GM10266 (cell line): ENCODE measurements at regions not wholly inside any gene's neighbourhood (a gene's known extent, or its start where the extent isn't known, plus 50 kb on each side); places are given as distances from the start of the nearest gene placed in this dataset.

Experiments
- DNase-seq: peaks from one replicate; pipeline ENCODE4 v3.0.0; 2012; ENCODE audit errors: extremely low spot score
- TF ChIP-seq, protein P1 (sequence below): IDR thresholded peaks from 2 replicates; pipeline ENCODE4 v1.5.1; 2012; ENCODE audit warnings: mild to moderate bottlenecking, low read depth; ENCODE audit not compliant: control insufficient read depth, insufficient read depth; ENCODE audit errors: missing control alignments

DNA sequence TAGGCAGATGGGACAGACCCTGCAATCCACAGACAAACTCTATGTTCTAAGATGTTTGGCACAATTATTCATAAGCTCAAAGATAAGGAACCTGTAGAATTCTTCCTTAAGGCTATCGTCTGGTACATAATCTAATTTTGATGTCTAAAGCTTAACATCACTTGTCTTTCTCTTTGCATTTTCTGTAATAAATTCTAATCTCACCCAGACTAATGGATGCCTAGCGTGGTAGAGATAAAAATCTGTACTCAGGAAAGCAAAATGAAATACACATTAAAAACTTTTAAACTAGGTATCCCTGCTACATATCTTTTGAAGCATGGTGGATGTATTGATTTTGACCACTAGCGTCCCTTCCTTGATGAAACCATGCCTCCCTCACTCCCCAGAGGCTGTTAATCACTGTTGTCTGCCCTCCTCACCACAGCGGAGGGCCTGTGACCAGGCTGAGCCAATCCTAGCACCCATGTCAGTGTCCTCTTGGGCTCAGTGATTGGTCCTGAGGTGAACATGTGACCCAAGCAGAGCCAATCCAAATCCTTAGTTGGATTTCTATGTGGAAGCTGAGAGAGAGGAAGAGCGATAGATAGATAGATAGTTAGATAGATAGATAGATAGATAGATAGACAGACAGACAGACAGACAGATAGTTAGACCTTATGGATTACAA is 82.2 kb upstream of the GRK3 start:
- TF ChIP-seq, protein P1, sequence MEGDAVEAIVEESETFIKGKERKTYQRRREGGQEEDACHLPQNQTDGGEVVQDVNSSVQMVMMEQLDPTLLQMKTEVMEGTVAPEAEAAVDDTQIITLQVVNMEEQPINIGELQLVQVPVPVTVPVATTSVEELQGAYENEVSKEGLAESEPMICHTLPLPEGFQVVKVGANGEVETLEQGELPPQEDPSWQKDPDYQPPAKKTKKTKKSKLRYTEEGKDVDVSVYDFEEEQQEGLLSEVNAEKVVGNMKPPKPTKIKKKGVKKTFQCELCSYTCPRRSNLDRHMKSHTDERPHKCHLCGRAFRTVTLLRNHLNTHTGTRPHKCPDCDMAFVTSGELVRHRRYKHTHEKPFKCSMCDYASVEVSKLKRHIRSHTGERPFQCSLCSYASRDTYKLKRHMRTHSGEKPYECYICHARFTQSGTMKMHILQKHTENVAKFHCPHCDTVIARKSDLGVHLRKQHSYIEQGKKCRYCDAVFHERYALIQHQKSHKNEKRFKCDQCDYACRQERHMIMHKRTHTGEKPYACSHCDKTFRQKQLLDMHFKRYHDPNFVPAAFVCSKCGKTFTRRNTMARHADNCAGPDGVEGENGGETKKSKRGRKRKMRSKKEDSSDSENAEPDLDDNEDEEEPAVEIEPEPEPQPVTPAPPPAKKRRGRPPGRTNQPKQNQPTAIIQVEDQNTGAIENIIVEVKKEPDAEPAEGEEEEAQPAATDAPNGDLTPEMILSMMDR: no peak
- DNase-seq: no peak

DNA sequence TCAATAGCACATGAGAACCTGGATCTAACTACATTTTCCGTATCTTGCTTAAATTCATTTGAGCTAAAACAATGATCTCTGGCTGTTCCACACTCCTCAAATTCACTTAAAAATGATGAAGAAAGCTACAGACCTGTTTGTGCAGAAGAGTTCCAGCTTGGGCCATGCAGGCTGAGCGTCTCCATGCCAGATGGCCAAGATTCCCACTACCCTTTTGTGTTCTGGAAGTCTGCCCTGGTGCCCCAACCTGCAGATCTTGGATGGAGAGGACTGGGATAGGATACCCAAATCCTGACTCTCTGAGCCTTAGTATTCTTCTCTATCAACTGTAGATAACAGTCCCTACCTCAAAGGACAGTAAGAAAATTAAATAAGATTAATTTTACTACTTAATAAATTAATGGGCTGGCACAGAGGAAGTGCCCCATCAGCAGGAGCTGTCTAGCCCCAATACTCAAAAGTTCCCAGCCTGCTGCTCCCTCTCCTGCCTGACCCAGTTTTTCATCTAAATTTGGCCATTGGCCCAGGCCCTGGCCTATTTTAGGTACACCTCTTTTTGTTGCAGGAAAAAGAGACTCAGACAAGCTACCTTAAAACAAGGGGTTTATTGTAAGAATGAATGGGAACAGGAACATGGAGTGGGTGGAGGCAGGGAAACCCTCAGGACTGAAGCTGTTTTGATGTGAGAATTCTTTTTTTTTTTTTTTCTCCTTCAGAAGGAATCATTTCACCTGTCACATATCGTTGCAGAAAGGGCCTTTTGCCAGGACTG is 81.4 kb upstream of the GRK3 start:
- no peak for DNase-seq
- TF ChIP-seq, protein P1: no peak

DNA sequence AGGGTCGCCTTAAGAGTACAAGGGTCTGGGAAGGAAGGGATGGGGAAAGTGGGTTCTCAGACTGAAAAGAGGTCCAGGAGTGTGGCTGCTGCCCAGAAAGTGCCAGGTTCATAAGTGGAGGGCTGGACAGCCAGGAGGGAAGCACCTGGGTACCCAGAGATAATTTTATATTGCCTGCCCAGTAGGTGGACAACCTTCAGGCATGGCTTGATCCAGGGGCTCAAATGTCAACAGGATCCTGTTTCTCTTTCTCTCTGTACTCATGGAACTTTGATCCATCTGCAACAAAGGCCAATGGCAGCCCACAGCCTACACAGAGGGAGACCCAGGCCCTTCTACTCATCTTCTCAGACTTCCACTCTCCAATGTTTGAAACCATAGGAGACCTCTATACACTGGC is 80.5 kb upstream of the GRK3 start:
- DNase-seq: no peak
- TF ChIP-seq, protein P1: no peak

DNA sequence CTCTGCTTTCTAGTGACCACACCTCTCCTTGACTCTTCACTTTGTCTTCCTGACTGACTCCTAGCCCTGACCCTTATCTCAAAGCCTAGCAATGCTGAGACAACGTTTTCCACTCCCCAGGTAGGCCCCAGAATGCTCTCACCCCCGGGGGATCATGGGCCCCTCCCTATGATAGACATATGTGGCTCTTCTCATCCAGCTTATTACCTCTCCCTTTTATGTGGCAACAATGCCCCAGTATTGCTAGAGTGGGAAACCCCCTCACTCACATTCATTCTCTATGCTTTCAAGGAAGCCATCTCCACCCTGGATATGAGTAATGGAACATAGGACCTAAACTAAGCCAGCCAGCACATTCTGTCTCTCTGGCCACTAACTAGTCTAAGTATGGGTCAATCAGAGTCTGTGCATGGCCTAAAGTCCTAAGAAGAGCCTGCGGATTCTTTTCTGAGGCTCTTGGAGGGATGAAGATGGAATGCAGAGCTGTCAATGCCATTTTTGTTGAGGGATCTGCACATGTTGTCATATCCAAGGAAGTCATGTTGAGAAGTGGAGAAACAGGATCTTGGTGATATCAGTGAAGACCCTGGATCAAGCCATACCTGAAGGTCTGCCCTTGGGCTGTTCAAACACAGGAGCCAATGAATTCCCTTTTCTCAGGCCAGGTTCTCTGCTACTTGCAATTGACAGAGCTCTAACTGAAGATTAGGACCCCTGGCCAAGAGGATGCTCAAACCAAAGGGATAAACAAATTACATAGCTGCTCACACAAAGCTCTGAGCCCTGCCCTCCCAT is 79.8 kb upstream of the GRK3 start:
- no peak for DNase-seq
- TF ChIP-seq, protein P1: no peak

DNA sequence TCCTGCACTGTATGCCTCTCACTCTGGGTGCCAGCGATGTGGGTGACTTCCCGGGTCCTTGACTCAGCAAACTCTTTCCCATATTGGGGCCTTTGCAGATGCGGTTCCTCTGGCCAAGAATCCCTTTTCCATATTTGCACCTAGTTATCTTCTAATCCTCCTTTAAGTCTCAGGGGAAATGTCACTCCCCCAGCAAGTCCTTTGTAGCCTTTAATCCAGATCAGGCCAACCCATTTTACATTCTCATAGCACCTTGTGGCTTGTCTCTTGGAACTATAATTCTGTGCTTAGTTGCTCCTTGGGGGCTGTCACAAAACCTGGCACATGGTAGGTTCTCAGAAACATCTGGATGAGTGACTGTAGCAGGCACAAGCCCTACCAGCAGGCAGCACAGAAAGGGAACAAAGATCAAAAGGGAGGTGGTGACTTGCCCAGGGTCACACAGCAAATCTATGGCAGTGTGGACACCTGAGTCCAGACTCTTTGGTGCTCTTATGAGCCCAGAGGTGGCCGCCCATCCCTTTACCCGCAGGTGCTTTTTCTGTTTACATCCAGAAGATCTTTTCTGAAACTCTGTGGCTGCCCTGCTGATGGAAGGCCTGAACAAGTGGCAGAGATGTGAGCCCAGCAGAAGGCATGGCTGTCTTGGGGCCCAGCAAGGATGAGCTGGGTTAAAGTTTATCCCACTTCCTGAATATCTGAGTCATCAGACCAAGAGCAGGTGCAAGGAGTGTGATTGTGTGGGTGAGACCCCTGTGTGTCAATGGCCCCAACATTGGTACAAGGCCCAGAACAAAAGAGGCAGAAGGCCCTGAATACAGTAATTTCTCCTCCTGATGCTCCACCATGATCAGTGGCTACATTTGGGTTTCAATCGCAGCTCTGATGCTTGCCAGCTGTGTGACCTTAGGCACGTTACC is 78.6 kb upstream of the GRK3 start:
- TF ChIP-seq, protein P1: no peak
- no peak for DNase-seq

DNA sequence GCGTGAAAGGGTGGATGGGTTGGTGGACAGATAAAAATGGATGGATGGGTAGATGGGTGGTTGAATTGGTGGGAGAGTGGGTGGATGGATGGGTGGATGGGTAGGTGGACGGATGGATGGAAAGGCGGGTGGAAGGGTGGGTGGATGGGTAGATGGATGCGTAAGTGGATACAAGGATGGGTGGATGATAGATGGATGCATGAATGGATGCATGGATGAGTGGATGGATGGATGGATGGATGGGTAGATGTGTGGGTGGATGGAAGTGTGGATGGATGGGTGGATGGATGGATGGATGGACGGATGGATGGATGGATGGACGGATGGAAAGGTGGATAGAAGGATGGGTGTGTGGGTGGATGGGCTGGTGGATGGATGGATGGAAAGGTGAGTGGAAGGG is 77.0 kb upstream of the GRK3 start:
- no peak for DNase-seq
- TF ChIP-seq, protein P1: no peak
